BJ (cell line): ENCODE measurements at regions not wholly inside any gene's neighbourhood (a gene's known extent, or its start where the extent isn't known, plus 50 kb on each side); places are given as distances from the start of the nearest gene placed in this dataset.

ENCODE experiments used
- CTCF ChIA-PET: fragments of 350-600 bp; formaldehyde crosslinking; extraction: SDS; loops from one replicate; lab custom pipeline; 2021; ENCODE audit warnings: antibody characterized with exemption, inconsistent platforms; lab: Yijun Ruan, JAX
- POLR2A ChIA-PET: fragments of 300-600 bp; sonication (Branson Sonifier 250); formaldehyde crosslinking; extraction: SDS; loops from one replicate; lab custom pipeline; 2021; ENCODE audit warnings: antibody characterized with exemption; lab: Charles Lee
- DNase-seq: peaks from one replicate; pipeline ENCODE4 v3.0.0-alpha.2; 2011; ENCODE audit warnings: low read depth
- H3K27me3 ChIP-seq: 2 replicates; pipeline ENCODE4 v1.6.0; 2011; ENCODE audit warnings: low read length; ENCODE audit not compliant: control insufficient read depth, insufficient read depth
- H3K36me3 ChIP-seq: 2 replicates; pipeline ENCODE4 v1.5.1; 2011; ENCODE audit warnings: low read length; ENCODE audit not compliant: control insufficient read depth, insufficient read depth
- H3K4me3 ChIP-seq: 2 replicates; pipeline ENCODE4 v1.5.1; 2011; ENCODE audit warnings: low read depth, mild to moderate bottlenecking, control low read depth, low read length
- CTCF ChIP-seq: IDR thresholded peaks from 2 replicates; pipeline ENCODE4 v1.5.1; 2011; ENCODE audit warnings: low read depth, mild to moderate bottlenecking, control low read depth, inconsistent platforms, low read length, moderate library complexity; ENCODE audit not compliant: insufficient read depth

GRCh38 chr9:28319981-28320380, 746.7 kb upstream of the C9orf72 start:
- H3K27me3 ChIP-seq: no peaks in the 10 kb centered on the region
- H3K4me3 ChIP-seq: no peak overlapping the region
- POLR2A ChIA-PET: no interaction called here
- DNase-seq: no peak
- no peak for TF ChIP-seq CTCF
- CTCF ChIA-PET: no interaction called here
- no peaks in the 10 kb centered on the region for H3K36me3 ChIP-seq

GRCh38 chr9:28320616-28321015, 747.3 kb upstream of the C9orf72 start:
- CTCF ChIA-PET: no interaction called here
- Histone ChIP-seq H3K36me3 (no peaks in the 10 kb centered on the region), H3K4me3 (no peak overlapping the region), H3K27me3 (no peaks in the 10 kb centered on the region)
- POLR2A ChIA-PET: no interaction called here
- no peak for DNase-seq
- TF ChIP-seq CTCF: no peak

GRCh38 chr9:28329323-28329722, 756.0 kb upstream of the C9orf72 start:
- ChIA-PET POLR2A (no interaction called here), CTCF (no interaction called here)

GRCh38 chr9:28332648-28333047, 759.4 kb upstream of the C9orf72 start:
- no peaks in the 10 kb centered on the region for H3K36me3 ChIP-seq
- ChIA-PET POLR2A (no interaction called here), CTCF (no interaction called here)
- DNase-seq: no peak
- H3K4me3 ChIP-seq: no peak overlapping the region
- TF ChIP-seq CTCF: no peak
- no peaks in the 10 kb centered on the region for H3K27me3 ChIP-seq

More at GRCh38 chr9:28329323-28329722, 756.0 kb upstream of the C9orf72 start:
- no peak for DNase-seq
- no peak for TF ChIP-seq CTCF
- Histone ChIP-seq H3K36me3 (no peaks in the 10 kb centered on the region), H3K4me3 (no peak overlapping the region), H3K27me3 (no peaks in the 10 kb centered on the region)

- no peak overlapping the region for H3K4me3 ChIP-seq
- ChIA-PET CTCF (no interaction called here), POLR2A (no interaction called here)
- no peaks in the 10 kb centered on the region for H3K36me3 ChIP-seq
- TF ChIP-seq CTCF: no peak
- no peak for DNase-seq
- no peaks in the 10 kb centered on the region for H3K27me3 ChIP-seq
Observed at GRCh38 chr9:28341913-28342312, 768.6 kb upstream of the C9orf72 start.
